ENCODE measurements at regions not wholly inside any gene's neighbourhood (a gene's known extent, or its start where the extent isn't known, plus 50 kb on each side); places are given as distances from the start of the nearest gene placed in this dataset.

- no peak for DNase-seq
Measured at GRCh38 chr9:1939926-1940368, 75.2 kb upstream of the SMARCA2 start.

GRCh38 chr9:1941989-1942388, 73.2 kb upstream of the SMARCA2 start:
- no peak for DNase-seq

GRCh38 chr9:1946526-1947283, 68.4 kb upstream of the SMARCA2 start:
- no peak for DNase-seq

GRCh38 chr9:1947438-1947837, 67.7 kb upstream of the SMARCA2 start:
- DNase-seq = no peak

GRCh38 chr9:1948541-1948940, 66.6 kb upstream of the SMARCA2 start:
- DNase-seq = no peak

- no peak for DNase-seq
Measured at GRCh38 chr9:1951446-1951845, 63.7 kb upstream of the SMARCA2 start.

- DNase-seq = no peak
Measured at GRCh38 chr9:1952001-1952400, 63.1 kb upstream of the SMARCA2 start.

- no peak for DNase-seq
Measured at GRCh38 chr9:1954238-1954637, 60.9 kb upstream of the SMARCA2 start.

GRCh38 chr9:1956958-1957357, 58.2 kb upstream of the SMARCA2 start:
- no peak for DNase-seq

- no peak for DNase-seq
Measured at GRCh38 chr9:1957856-1958255, 57.3 kb upstream of the SMARCA2 start.

- peak; percentile 41 for DNase-seq
Measured at GRCh38 chr9:1959371-1959770, 55.8 kb upstream of the SMARCA2 start.

GRCh38 chr9:1960342-1961042, 54.7 kb upstream of the SMARCA2 start:
- peak; percentile 41 for DNase-seq

- no peak for DNase-seq
Measured at GRCh38 chr9:1962122-1962521, 53.0 kb upstream of the SMARCA2 start.

- no peak for DNase-seq
Measured at GRCh38 chr9:1962588-1963106, 52.5 kb upstream of the SMARCA2 start.

GRCh38 chr9:1964093-1964492, 51.1 kb upstream of the SMARCA2 start:
- DNase-seq = no peak

Measured in left hindlimb (tissue), 1 donor.